HL-60 (cell line): ENCODE measurements at regions not wholly inside any gene's neighbourhood (a gene's known extent, or its start where the extent isn't known, plus 50 kb on each side); places are given as distances from the start of the nearest gene placed in this dataset.

ENCODE experiments used
- CTCF ChIP-seq: IDR thresholded peaks from one replicate; pipeline ENCODE4 v1.5.1; 2011; ENCODE audit warnings: low read length, control low read depth, inconsistent platforms; ENCODE audit not compliant: insufficient read depth
- GABPA ChIP-seq: IDR thresholded peaks from 2 replicates; pipeline ENCODE4 v1.6.1; 2012; ENCODE audit warnings: low read depth
- REST ChIP-seq: IDR thresholded peaks from 2 replicates; pipeline ENCODE4 v1.6.1; 2012; ENCODE audit warnings: low read depth; ENCODE audit not compliant: insufficient replicate concordance

- no peak for TF ChIP-seq CTCF
- TF ChIP-seq GABPA, result no peak
- no peak for TF ChIP-seq REST
These were observed 91.6 kb upstream of the IMMP2L start for GRCh38 chr7:111653846-111654245.
